ENCODE measurements at regions not wholly inside any gene's neighbourhood (a gene's known extent, or its start where the extent isn't known, plus 50 kb on each side); places are given as distances from the start of the nearest gene placed in this dataset.

DNA sequence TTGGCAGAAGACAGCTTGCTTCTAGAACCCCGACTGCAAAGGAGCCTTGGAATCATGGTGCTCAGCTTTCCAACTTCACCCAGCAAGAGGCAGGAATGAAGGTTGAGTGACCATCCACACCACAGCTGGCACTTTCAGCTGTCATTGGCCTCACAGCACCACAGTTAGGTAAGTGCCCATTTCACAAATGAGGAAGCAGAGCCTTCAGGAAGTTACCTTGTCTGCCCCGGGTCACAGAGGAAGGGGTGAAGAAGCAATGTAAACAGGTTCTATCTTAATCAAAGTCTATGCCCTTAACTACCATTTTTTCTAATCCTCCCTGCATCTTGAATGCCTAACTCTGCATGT is 156.0 kb downstream of the GLUL start:
- TF ChIP-seq, protein P1, sequence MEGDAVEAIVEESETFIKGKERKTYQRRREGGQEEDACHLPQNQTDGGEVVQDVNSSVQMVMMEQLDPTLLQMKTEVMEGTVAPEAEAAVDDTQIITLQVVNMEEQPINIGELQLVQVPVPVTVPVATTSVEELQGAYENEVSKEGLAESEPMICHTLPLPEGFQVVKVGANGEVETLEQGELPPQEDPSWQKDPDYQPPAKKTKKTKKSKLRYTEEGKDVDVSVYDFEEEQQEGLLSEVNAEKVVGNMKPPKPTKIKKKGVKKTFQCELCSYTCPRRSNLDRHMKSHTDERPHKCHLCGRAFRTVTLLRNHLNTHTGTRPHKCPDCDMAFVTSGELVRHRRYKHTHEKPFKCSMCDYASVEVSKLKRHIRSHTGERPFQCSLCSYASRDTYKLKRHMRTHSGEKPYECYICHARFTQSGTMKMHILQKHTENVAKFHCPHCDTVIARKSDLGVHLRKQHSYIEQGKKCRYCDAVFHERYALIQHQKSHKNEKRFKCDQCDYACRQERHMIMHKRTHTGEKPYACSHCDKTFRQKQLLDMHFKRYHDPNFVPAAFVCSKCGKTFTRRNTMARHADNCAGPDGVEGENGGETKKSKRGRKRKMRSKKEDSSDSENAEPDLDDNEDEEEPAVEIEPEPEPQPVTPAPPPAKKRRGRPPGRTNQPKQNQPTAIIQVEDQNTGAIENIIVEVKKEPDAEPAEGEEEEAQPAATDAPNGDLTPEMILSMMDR (IDR thresholded peaks at IDR 0.05; ENCODE audit: insufficient read depth, low read length), result no peak
- TF ChIP-seq SPI1 (IDR thresholded peaks at IDR 0.05; ENCODE audit: borderline replicate concordance, low read depth) (peak; percentile 60; the same call in 1 of the 2 replicates), POLR2AphosphoS5 (IDR thresholded peaks at IDR 0.05; ENCODE audit: low read depth) (peak; percentile 57; the same call in 1 of the 2 replicates)
- TF ChIP-seq, protein P2, sequence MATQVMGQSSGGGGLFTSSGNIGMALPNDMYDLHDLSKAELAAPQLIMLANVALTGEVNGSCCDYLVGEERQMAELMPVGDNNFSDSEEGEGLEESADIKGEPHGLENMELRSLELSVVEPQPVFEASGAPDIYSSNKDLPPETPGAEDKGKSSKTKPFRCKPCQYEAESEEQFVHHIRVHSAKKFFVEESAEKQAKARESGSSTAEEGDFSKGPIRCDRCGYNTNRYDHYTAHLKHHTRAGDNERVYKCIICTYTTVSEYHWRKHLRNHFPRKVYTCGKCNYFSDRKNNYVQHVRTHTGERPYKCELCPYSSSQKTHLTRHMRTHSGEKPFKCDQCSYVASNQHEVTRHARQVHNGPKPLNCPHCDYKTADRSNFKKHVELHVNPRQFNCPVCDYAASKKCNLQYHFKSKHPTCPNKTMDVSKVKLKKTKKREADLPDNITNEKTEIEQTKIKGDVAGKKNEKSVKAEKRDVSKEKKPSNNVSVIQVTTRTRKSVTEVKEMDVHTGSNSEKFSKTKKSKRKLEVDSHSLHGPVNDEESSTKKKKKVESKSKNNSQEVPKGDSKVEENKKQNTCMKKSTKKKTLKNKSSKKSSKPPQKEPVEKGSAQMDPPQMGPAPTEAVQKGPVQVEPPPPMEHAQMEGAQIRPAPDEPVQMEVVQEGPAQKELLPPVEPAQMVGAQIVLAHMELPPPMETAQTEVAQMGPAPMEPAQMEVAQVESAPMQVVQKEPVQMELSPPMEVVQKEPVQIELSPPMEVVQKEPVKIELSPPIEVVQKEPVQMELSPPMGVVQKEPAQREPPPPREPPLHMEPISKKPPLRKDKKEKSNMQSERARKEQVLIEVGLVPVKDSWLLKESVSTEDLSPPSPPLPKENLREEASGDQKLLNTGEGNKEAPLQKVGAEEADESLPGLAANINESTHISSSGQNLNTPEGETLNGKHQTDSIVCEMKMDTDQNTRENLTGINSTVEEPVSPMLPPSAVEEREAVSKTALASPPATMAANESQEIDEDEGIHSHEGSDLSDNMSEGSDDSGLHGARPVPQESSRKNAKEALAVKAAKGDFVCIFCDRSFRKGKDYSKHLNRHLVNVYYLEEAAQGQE (IDR thresholded peaks at IDR 0.05; ENCODE audit: insufficient replicate concordance, low read depth), result no peak
